ENCODE measurements at regions not wholly inside any gene's neighbourhood (a gene's known extent, or its start where the extent isn't known, plus 50 kb on each side); places are given as distances from the start of the nearest gene placed in this dataset.

DNA sequence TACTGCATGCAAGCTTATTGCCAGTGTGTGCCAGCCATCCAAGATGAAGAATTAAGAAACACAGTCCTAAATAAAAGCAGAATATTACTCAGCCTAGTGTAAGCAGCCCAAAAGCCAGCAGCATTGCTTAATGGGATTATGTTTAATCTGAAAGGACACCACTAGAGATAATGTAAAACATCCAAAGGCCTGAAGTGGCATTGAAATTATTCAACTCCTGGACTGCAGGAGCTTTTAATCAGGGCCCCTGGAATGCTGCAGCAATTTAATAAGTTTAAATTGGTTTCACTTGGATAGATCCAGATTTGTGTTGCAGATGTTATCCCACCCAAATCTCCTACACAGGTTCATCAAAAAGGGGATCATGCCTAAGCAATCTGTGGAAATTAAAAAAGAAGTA lies 193.0 kb downstream of the C12orf50 start:
- no peak for DNase-seq

GRCh38 chr12:87828382-87828973 lies 200.7 kb downstream of the C12orf50 start:
- DNase-seq: no peak

DNA sequence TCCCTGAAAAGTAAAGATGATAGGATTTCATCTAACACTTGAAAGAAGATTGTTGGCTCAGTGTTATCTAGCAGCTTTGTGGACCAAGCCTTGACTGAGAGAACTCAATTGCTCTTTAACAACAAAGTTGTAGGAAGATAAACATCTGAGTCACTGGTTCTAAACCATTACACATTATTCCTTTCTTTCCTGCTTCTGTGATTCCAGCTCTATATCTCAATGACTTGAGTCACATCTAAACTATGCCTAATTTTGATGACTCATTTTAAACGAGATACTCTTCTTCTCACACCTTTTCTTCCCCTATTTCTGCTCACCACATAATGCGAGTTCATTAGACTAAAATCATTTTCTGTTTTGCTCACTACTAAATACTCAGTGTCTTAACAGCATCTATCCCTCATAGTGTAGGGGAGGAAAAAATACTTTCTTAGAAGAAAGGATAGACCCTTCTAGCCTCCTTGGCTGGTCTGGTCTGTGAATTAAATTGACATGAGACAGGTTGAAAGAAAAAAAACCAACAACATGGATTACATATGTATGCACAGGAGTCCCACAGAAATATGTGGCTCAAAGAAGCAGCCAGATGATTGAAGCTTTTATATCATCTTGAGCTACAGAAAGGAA lies 201.4 kb downstream of the C12orf50 start:
- DNase-seq: no peak

- DNase-seq: no peak
Observed at GRCh38 chr12:87822923-87823322, 206.3 kb downstream of the C12orf50 start.

DNA sequence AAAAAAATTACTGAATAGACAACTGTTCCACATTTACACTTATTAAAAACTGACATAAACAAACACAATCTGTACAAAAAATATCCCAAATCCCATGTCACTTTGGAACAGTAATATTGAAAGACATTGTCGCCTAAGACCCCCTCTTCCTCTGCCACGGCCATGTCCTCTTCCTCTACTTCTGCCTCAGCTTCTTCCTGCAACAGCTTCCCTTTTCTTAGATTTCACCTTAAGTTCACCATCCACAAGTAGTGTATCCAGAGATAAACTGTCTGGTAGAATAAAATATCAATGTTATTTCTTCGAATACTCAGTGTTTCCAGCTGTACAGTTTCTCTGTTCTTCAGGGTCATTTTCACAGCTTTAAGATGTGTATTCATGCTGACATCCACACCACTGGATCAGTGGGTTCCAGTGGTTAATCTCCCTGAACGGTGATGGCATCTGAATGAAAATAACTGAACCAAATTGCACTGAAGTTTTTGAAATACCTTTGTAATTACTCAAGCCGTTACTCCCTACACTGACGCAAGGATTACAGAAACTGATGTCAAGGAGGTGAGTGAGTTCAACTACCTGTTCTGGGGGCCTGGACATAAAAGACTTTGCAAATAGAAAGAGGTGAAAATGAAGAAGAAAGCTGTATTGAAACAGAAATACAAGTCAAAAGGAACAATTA lies 208.5 kb downstream of the C12orf50 start:
- no peak for DNase-seq

GRCh38 chr12:87818441-87818840 lies 210.8 kb downstream of the C12orf50 start:
- no peak for DNase-seq

GRCh38 chr12:87815771-87816585 lies 213.2 kb downstream of the C12orf50 start:
- peak; percentile 37 for DNase-seq

GRCh38 chr12:87814625-87815024 lies 214.6 kb downstream of the C12orf50 start:
- no peak for DNase-seq

- DNase-seq: no peak
Observed at GRCh38 chr12:87813476-87814234, 215.5 kb downstream of the C12orf50 start.

DNA sequence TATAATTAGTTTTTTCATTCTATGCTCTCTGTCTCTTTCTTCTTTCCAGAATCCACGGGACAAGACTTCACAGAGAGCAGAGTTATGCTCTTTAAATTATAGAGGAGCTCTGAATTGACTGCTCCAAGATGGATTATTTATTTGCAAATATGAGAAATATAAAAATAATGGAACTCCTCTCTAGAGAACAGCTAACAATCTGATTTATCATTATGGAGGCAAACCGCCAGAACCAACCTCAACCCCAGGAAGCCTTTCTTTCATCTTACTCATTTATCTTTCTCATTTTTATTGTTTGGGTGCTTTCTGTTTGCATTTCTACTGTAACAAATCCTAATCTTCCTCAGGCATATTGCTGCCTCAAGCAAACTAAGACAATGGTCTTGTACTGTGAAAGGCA lies 216.5 kb downstream of the C12orf50 start:
- DNase-seq: no peak

- DNase-seq: no peak
Observed at GRCh38 chr12:87812030-87812429, 217.2 kb downstream of the C12orf50 start.

- DNase-seq: no peak
Observed at GRCh38 chr12:87809916-87810315, 219.3 kb downstream of the C12orf50 start.

DNA sequence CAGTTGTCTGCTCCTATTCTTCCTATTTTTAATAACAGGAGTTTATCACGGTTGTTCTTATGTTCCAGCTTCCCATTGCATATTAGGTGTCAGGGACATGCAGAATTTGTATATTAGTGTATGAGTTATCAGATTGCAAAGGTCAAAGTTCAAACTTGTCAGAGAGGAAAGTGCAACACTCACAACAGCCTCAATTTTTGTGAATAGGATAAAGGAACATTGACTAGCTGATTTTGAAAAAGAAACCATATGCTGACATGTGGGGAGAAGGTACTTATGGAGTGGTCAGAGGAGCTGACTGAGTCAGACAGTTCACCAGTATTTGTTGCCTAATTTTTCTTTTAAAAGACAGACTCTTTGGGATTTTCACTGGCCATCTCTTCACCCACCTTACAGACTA lies 222.1 kb downstream of the C12orf50 start:
- no peak for DNase-seq

DNA sequence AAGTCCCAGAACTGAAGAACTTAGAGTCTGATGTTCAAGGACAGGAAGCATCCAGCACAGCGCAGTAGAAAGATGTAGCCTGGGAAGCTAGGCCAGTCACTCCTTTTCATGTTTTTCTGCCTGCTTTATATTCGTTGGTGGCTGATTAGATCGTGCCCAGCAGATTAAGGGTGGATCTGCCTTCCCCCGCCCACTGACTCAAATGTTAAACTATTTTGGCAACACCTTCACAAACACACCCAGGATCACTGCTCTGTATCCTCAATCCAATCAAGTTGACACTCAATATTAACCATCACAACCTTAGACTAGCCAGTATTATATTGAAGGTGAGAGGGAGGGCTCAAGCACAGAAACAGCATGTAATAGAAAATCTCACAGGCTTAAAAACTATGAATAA lies 222.9 kb downstream of the C12orf50 start:
- DNase-seq: no peak

- DNase-seq: no peak
Observed at GRCh38 chr12:87804386-87804785, 224.8 kb downstream of the C12orf50 start.

- DNase-seq: no peak
Observed at GRCh38 chr12:87802721-87803011, 226.5 kb downstream of the C12orf50 start.

DNA sequence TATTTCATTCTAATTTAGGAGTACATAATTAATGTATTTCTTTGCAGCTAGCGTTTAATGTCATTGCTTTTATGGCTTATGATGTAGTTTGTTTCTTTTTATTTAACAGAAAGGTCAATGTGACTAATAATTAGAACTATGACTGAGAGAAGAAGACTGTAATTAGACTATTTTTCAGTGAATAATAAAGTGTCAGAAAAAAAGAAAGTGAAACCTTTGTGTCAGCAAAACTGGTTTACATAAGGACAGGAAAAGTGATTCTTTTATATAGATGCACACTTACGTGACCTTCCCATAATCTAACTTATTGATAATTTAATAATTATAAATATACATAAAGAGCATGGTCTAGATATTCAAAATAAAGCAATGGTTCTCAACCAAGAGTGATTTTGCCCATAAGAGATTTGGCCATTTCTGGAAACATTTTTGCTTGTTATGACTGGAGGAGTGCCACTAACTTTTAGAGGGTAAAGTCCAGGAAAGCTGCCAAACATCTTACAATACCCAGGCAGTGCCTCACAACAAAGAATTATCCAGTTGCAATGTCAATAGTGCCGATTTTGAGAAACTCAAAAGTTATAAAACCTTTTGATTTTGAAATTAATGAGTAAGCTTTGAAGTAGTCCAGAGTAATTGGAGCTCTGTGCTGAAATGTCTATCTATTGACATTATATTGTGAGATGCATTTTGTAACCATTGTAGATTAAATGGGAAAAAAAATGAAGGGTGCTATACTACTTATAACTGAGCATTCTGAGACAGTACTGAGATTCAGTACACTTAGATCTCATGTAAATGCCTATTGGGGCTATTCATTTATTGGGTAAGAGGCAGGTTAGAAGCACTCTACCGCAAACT lies 227.1 kb downstream of the C12orf50 start:
- peak; percentile 32 for DNase-seq

- peak; percentile 26 for DNase-seq
Observed at GRCh38 chr12:87796961-87797516, 232.2 kb downstream of the C12orf50 start.

DNA sequence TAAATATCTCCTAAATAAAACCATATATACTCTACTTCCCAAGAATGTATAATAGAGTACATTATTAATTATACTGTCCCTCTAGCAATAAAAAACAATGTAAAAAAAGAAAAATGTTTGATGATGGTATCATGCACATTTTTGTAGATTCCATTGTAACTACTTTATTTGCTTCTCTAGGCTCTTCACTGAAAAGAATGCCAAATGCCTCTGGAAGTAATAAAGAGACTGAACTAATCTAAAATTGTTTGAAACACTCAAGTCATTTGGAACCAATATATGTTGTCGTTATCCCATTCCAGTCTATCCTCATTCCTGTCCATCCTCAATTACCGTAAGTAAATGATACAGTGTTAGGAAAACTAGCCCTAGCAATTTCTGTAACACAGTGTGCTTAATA lies 233.6 kb downstream of the C12orf50 start:
- DNase-seq: no peak

- no peak for DNase-seq
Observed at GRCh38 chr12:87794854-87795253, 234.3 kb downstream of the C12orf50 start.

DNA sequence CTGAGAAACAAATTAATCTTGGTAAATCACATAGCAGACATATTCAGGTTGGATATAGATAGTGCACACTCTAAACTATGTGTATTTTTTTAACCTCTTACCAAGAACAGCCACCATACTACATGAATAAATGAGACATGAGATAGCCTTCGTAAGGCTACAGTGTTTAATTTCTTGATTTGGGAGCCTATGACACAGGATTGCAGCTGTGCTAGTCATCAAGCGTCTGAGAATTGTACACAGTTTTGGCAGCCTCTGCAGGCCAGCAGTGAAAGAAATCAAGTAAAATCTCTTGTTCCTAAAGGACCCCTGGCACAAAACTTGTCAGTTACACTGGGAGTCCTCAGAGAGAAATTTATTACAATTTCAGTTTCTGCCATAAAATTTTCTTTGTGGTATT lies 236.1 kb downstream of the C12orf50 start:
- DNase-seq: peak; percentile 80
